HG02588 (cell line): ENCODE measurements at regions not wholly inside any gene's neighbourhood (a gene's known extent, or its start where the extent isn't known, plus 50 kb on each side); places are given as distances from the start of the nearest gene placed in this dataset.

Experiments
- ATAC-seq: cut with Tn5 transposase; IDR thresholded peaks from one replicate; pipeline ENCODE4 v1.9.1; 2021; ENCODE audit warnings: mild to moderate bottlenecking, moderate library complexity; ENCODE audit not compliant: unreplicated experiment

- no peak for ATAC-seq
Observed at GRCh38 chr2:18690342-18690741, 101.0 kb upstream of the NT5C1B start.

- ATAC-seq = no peak
Observed at GRCh38 chr2:18684206-18685038, 95.1 kb upstream of the NT5C1B start.

- no peak for ATAC-seq
Observed at GRCh38 chr2:18682681-18683080, 93.3 kb upstream of the NT5C1B start.

- no peak for ATAC-seq
Observed at GRCh38 chr2:18677280-18677679, 87.9 kb upstream of the NT5C1B start.

GRCh38 chr2:18674309-18674708 lies 84.9 kb upstream of the NT5C1B start:
- no peak for ATAC-seq

GRCh38 chr2:18671363-18671762 lies 82.0 kb upstream of the NT5C1B start:
- ATAC-seq = no peak

GRCh38 chr2:18668221-18668620 lies 78.9 kb upstream of the NT5C1B start:
- no peak for ATAC-seq

- ATAC-seq = no peak
Observed at GRCh38 chr2:18664421-18664820, 75.1 kb upstream of the NT5C1B start.

GRCh38 chr2:18663861-18664260 lies 74.5 kb upstream of the NT5C1B start:
- ATAC-seq = no peak

- ATAC-seq = no peak
Observed at GRCh38 chr2:18662689-18663088, 73.3 kb upstream of the NT5C1B start.

- no peak for ATAC-seq
Observed at GRCh38 chr2:18659915-18660314, 70.5 kb upstream of the NT5C1B start.

GRCh38 chr2:18656048-18656447 lies 66.7 kb upstream of the NT5C1B start:
- ATAC-seq = no peak

GRCh38 chr2:18651842-18652774 lies 62.7 kb upstream of the NT5C1B start:
- ATAC-seq = no peak

- ATAC-seq = no peak
Observed at GRCh38 chr2:18650221-18650620, 60.9 kb upstream of the NT5C1B start.

- ATAC-seq = no peak
Observed at GRCh38 chr2:18649502-18650135, 60.2 kb upstream of the NT5C1B start.

- no peak for ATAC-seq
Observed at GRCh38 chr2:18648161-18648560, 58.8 kb upstream of the NT5C1B start.

GRCh38 chr2:18647731-18648130 lies 58.4 kb upstream of the NT5C1B start:
- no peak for ATAC-seq

- ATAC-seq = no peak
Observed at GRCh38 chr2:18645315-18645714, 55.9 kb upstream of the NT5C1B start.

- ATAC-seq = no peak
Observed at GRCh38 chr2:18644115-18644462, 54.7 kb upstream of the NT5C1B start.

- no peak for ATAC-seq
Observed at GRCh38 chr2:18643326-18644114, 54.2 kb upstream of the NT5C1B start.

GRCh38 chr2:18641823-18642222 lies 52.5 kb upstream of the NT5C1B start:
- no peak for ATAC-seq
